GM18505 (cell line): ENCODE measurements at regions not wholly inside any gene's neighbourhood (a gene's known extent, or its start where the extent isn't known, plus 50 kb on each side); places are given as distances from the start of the nearest gene placed in this dataset.

ENCODE experiments used
- ATAC-seq: cut with Tn5 transposase; IDR thresholded peaks from one replicate; pipeline ENCODE4 v1.9.1; 2021; ENCODE audit not compliant: unreplicated experiment
- POLR2A ChIP-seq: IDR thresholded peaks from 4 replicates; pipeline ENCODE4 v1.6.1; 2011; ENCODE audit warnings: borderline replicate concordance; ENCODE audit not compliant: insufficient read depth, insufficient read length; ENCODE audit errors: extremely low read depth

DNA sequence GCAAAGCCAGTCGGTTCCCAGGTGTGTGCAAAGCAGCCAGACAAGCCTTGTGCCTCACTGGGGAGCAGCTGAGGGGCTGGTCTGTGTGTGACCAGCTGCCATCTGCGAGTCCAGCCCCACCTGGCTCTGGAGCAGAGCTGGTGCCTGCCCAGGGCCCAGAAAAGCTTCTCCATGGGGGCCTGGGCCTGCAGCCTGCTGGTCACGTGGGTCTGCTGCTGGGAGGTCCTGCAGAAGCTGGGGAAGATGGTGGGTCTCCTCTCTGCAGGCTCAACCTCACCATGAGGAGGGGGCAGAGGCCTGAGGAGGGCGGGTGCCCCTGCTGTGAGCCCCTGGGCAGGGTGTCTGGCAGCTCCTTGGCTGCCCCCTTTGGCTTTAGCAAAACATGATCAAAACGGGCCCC lies 71.9 kb downstream of the ENGASE start:
- TF ChIP-seq POLR2A, result no peak
- no peak for ATAC-seq

DNA sequence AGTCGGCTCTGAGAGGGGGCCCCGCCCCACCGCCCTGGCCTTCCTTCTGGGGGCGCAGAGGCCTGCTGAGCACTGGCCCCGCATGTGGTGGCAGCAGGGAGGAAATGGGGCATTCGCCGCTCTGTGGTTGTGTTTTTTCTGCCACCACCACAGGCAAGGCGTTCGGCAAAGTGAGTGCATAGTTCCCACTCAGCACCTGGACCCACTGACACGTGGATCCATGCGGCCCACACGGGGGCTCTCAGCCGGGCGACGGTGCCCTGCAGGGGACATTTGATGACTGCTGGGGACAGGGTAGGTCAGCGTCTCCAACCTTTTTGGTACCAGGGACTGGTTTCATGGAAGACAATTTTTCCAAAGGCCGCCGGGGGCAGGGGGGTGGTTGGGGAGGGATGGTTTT lies 70.9 kb downstream of the ENGASE start:
- TF ChIP-seq POLR2A, result no peak
- no peak for ATAC-seq

DNA sequence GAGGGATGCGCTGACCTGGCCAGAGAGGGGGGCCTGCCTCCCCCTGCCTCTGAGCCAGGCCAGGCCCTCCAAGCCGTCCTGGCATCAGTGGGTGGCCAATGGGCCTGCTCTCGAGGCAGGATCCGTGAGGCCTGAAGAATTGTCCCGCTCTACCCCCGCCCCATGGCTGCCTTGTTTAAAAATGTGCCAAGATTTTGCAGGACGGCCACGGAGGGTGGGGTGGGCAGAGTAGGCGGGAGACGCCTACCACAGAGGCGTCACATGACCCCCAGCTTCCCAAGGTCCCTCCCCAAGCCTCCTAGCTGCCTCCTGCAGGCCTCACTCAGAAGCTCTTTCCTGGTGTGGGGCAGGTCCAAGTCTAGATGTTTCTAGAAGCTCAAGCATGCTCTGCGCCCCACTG lies 69.5 kb downstream of the ENGASE start:
- ATAC-seq, result no peak

DNA sequence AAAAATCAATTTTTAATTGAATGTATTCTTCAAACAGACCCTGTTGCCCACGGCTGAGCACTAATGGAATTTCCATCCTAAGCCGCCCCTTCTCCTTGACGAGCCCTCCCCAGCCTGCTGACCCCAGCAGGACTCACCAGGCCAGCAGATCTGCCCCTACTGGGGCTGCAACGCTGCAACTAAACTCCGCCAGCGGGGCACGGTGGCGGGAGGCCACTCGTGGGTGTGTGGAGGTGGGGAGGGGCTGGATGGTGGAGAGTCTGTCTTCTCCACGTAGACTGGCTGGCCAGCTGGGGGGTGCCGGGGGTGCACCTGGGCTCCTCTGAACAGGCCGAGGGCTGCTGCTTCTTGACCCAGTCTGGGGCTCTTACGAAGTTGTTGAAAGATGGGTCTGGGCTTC lies 67.8 kb downstream of the ENGASE start:
- no peak for ATAC-seq
- no peak for TF ChIP-seq POLR2A

More for the DNA sequence above, 69.5 kb downstream of the ENGASE start:
- TF ChIP-seq POLR2A, result no peak

DNA sequence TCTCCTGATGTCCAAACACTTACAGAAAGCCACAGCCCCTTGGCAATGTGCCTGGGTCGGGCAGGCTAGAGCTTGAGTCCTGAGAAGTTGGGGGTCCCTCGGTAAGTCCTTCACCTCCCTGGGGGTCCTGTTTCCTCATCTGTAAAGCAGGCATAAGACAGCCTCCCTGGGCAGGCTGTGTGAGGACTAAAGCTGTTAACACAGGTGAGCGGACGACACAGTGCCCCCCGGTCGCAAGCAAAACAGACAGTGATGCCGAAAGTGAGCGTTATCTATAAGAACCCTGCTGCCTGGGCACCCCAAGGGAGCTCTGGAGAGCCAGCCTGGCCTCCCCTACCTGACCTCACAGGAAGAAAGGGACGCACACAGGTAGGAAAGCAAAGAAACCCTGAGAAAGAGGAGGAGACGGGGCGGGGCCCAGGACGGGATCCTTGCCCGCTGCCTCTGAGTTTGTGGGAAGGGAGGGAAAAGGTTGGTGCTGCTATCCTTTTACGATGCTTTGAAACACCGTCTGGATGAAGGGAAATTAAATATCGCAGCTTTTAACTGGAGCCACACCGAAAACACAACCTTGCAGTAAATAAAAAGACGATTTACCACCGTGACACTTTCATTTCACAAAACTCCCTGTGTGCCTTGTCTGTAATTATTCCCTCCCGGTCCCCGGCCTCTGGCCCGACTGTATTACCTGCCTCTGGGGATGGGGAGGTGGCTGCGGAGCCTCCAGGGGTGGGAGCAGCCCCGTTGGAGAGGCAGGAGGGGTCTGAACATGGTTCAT lies 67.1 kb downstream of the ENGASE start:
- no peak for TF ChIP-seq POLR2A
- ATAC-seq, result no peak

DNA sequence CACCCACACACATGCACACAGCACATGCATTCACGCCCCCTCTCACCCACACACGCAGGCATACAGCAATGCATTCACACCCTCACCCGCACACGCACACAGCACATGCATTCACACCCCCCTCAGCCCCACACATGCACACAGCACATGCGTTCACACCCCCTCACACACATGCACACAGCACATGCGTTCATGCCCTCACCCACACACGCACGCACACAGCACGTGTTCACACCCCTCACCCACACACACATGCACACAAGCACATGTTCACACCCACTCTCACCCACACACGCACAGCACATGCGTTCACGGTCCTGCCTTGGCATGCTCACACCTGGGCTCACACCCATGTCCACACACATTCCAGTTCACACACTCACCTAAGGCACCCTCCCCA lies 64.2 kb downstream of the ENGASE start:
- TF ChIP-seq POLR2A, result no peak
- ATAC-seq, result no peak

DNA sequence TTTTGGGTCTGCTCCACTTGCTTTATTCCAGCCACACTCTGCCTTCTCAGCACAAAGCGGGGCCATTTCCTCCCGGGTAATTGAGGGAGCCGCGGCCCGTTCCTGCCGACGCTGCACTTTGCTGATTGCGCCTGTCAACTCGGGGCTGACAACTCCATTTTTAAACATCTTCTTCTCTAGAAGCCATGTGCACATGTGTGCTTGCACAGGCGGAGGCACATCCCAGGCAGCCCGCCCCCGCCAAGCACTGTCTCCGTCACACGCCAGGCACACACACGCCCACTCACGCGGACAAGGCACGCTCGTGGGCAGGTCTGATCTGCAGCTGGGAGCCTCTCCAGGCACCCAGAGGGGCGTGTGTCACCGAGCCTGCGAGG lies 63.2 kb downstream of the ENGASE start:
- no peak for ATAC-seq
- no peak for TF ChIP-seq POLR2A

DNA sequence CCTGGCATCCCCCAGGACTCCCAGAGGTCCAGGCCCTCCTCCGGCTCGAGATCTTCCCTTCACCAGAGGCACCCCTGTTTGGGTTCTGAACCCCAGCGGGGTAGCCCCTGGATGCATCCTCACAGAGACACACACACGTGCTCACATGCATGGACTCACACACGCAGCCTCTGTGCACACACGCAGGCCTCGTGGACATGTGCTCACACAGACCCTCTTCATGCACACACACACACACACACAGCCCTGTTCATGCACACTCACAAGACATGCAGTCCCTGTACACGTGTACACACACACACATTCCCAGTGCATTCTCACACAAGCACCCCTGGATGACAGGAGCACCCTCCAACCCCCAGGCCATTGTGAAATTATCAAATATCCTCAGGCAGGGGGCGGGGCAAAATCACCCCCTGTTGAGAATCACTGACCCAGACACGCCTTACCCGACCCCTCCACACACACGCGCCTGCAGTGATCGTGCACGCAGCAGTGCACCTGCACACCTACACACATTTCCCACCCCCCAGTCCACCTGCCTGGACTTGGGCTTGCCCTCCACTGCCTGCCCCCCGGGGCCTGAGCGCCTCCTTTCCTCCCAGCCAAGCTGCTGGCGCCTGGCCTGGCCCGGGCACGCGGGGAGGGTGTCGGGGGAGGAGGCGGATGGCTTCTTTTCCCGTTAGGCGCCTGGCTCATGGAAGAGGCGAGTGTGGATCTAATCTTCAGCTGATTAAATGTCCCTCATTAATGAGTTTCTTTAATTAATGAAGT lies 62.6 kb downstream of the ENGASE start:
- no peak for ATAC-seq
- no peak for TF ChIP-seq POLR2A

DNA sequence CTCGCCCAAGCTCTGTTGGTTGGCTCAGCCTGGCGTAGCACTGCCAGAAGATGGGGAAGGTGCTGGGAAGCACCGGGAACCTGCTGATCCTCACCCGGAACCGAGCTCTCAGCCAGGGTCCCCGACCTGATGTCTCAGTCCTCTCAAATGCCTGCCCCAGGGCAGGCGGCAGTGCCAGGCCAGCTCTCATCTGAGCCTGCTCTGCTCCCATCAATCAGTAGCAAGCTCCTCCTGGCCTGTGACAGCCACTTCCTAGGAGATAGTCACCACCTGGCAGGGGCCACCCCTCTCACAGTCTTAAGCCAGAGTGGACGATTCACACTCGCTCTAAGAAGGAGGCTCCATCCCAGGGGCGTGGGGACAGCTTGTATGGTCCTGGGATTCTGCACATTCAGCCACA lies 62.0 kb downstream of the ENGASE start:
- no peak for ATAC-seq
- TF ChIP-seq POLR2A, result no peak
